HG03097 (cell line): ENCODE measurements at regions not wholly inside any gene's neighbourhood (a gene's known extent, or its start where the extent isn't known, plus 50 kb on each side); places are given as distances from the start of the nearest gene placed in this dataset.
A peak's percentile ranks its signal among the peaks of the same experiment; 100 is the strongest.
"Not testable (repeated sequence)": the region's sequence is repeated elsewhere in the genome, so short reads cannot be mapped to it uniquely, and the experiment has no call there.

Experiments
- ATAC-seq: cut with Tn5 transposase; IDR thresholded peaks from one replicate; pipeline ENCODE4 v1.9.1; 2021; ENCODE audit not compliant: unreplicated experiment, low FRiP score

DNA sequence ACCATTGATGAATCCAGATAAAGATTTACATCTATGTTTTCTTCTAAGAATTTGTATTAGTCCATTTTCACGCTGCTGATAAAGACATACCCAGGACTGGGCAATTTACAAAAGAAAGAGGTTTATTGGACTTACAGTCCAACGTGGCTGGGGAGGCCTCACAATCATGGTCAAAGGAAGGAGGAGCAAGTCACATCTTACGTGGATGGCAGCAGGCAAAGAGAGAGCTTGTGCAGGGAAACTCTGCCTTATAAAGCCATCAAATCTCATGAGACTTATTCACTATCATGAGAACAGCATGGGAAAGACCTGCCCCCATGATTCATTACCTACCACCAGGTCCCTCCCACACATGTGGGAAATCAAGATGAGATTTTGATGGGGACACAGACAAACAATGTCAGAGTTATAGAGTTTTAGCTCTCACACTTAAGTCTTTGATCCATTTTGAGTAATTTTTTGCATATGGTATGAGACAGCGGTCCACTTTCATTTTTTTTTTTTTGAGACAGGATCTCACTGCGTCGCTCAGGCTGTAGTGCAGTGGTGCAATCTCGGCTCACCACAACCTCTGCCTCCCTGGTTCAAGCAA, 53.5 kb upstream of the JADE2 start:
- not testable (repeated sequence) for ATAC-seq

DNA sequence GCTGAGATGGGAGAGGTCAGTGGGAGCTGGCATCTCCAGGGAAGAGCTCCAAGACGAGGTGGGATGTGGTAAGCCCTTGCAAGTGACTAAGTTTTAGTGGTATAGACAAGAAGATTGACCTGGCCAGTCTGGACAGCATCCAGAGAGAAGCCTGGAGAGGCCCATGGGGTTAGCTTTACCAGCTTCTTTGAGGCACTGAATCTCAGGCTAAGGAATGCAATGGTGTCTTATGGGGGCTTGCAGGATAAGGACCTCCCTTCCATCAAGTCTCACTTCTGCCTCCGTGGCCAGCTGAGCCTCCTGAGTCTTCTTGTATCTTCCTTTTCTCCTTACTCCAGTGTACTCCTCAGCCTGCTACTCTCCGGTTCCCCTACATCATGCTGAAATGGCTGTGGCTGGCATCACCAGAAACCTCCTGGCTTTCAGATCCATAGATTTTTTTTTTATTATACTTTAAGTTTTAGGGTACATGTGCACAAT, 56.5 kb upstream of the JADE2 start:
- no peak for ATAC-seq

DNA sequence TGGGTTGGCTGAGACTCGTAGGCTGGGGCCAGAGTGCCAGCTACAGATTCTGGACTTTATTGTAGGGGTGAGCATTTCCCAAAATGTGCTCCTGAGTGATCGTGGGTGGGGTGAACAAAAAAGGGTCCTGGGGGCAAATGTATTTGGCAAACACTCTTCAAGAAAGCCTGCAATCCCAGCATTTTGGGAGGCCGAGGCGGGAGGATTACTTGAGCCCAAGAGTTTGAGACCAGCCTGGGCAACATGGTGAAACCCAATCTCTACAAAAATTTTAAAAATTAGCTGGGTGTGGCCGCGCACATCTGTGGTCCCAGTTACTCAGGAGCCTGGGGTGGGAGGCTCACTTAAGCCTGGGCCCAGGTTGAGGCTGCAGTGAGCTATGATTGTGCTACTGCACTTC, 55.5 kb upstream of the CDKN2AIPNL start:
- no peak for ATAC-seq

DNA sequence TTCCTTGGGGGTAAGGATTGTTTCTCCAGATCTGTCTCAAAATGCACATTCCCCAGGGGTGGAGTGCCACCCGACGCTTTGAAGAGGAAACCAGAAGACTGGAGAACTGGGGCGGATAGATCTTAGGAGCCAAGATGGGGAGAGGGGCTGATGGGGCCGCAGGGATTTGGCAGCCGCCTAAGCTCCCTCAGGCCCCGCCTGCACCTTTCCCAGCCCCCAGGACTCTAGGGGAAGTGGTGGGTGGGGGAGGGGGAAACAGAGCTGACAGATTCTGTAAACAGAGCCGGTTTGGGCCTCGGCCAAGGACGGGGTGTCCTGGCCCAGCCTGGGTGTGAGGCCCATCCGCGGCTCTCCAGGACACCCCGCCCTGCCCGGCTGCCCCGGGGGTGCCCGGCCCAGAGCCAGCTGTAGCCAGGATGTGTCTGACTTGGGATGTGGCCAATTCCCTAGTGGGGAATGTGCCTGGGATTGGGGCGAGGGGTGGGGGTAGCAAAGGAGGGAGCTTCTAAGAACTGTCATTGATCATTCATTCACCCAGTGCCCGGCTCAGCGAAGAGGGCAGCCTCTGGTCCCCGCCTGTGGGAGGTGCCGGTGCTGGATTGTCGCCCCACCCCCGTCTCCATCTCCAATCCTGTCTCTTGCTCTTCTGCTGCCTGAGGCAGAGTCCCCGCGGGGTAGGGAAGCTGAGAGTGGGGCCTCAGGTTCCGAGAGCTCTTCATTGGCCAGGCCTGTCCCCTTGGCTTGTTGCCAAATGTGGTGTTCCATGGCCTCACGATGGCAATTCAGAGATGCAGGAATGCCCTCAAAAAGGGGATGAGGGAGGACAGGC, 54.8 kb upstream of the CDKN2AIPNL start:
- ATAC-seq, result no peak

DNA sequence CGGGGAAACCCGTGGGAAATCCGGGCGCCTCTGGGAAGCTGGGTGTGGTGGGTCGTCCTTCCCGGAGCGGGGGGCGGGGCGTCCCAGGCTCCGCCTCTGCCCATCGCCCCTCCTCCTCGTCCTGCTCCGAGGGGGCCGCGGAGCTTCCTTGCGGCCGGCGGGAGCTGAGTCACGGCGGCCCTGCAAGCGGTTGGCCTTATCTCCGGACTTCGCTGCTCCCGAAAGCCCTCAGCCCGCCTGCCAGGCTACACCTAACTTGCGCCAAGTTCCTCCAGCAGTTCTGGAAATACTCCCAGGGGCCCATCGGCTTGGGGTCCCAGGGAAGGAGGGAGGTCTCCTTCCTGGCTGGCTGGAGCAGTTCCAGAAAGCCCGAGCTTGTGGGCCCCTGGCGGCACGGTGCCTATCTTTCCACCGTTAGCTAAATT, 54.1 kb upstream of the CDKN2AIPNL start:
- ATAC-seq, result peak; percentile 72

DNA sequence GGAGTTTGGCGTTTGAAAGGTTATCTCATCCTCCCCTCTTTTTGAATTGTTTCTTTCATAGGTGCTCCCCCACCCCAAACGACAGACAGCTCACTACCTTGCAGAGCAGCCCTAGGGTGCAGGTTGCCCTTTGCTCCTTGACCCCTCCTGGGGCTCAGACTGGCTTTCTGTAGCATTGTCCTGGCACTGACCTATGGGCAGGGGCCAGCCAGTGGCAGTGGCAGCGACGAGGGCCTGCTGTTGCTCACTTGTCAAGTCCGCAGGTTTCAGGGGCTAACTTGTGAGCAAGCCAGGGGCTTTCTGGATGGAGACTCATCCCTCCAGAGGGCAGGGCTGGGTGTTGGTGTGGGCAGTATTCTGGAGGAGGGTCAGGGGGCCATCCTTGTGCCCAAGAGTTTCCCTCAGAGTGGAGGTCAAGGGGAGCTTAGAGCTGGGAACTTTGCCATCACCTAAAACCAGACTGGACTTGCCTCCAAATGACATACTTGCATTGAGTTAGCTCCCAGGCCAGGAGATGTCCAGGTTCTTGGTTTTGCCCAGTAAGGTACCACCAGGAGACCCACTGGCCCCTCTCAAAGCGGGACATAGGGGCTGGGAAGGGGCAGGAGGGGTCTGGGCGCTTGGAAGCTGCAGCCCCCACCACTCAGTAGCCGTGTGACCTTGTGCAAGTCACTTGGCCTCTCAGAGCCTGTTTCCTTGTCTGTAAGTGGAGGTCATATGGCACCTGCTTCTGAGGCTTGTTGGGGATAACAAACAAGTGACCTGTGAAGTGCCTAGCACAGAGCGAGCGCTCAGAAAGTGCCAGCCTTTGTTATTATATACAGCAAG, 53.5 kb upstream of the CDKN2AIPNL start:
- peak; percentile 28 for ATAC-seq

DNA sequence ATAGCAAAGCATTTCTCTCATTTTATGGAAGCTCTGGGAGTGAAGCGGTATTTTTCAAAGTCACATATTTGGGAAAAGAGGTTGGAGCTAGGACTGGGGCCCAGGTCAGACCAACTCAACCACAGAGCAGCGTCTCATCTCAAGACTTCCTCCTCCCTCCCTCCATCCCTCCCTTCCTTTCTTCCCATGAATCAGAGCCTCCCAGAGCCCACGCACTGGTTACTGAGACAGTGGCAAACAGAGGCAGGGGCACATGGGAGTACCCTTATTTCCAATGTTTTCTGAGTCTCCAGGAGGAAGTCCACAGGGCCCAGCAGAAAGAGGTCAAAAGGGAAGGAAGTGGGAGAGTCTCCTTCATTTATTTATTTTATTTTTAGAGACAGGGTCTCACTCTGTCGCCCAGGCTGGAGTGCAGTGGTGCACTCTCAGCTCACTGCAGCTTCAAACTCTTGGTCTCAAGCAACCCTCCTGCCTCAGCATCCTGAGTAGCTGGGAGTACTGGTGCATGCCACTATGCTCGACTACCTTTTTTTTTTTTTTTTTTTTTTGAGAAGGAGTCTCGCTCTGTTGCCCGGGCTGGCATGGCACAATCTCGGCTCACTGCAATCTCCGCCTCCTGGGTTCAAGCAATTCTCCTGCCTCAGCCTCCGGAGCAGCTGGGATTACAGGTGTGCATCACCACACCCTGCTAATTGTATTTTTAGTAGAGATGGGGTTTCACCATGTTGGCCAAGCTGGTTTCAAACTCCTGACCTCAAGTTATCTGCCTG, 52.5 kb upstream of the CDKN2AIPNL start:
- no peak for ATAC-seq

DNA sequence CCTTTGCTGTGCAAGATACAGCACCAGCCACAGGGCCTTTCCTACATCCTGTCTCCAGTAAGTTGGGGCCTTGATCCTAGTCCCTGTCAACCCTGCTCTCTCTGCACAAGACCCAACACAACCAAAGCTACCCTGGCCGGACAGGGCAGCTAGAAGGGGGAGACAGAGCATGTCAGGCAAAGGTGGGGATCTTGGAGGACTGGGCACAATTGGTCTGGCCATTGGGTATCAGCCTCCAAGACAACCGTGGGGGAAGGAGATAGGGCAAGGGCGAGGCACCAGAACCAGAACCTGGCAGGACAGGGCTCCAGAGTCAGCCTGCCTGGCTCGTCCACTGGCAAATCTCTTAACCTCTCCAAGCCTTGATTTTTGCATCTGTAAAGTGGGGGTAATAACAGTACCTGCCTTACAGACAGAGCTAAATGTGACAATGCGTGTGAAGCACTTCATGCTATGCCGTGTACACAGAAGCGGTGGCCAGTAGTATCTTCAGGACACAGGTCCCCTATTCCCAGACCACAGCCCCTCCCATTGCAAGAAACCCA, 51.6 kb upstream of the CDKN2AIPNL start:
- ATAC-seq, result no peak

DNA sequence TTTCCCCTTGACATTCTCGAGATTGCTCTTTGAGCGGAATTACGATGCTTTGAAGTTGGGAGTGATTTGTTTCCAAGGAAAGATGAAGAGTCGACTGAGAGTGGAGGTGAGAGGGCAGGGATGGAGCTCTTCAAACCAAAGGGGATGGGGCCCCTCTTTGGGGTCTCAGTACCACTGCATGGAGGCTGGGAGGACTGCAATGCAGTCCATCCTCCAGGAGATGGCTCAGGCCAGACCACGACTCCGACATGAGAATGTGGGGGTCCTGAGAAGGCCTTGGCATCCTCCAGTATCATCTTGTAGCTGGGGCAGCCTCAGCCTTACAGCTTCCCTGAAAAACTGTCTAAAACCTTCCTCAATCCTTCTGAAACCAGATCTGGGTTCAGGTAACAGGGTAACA, 51.1 kb upstream of the CDKN2AIPNL start:
- ATAC-seq, result no peak

DNA sequence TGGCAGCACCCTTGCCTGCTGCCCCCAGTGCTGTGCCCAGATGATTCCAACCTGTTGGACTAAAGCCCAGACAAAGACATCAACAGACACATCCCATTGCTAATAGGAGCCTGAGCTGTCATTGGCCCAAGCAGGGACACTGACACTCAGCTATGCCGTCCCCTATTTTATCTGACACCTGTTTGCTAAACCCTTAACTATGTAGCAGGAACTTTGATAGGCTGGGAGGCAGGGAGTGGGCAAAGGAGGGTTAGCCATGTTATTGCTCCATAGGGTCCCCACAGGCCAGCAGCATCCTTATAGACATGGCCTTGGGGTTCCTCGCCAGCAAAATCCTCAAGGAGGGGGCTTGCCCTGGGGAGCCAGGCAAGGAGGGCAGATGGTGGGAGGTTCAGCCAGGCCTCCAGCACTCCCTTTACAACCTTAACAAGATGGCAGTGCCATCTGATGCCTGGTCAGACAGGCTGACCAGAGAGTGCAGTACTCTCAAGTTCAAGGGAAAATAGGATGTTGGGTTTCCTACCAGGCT, 50.4 kb upstream of the CDKN2AIPNL start:
- ATAC-seq, result no peak
